Common myeloid progenitor, CD34-positive (primary cell): ENCODE measurements at regions not wholly inside any gene's neighbourhood (a gene's known extent, or its start where the extent isn't known, plus 50 kb on each side); places are given as distances from the start of the nearest gene placed in this dataset.
A peak's percentile ranks its signal among the peaks of the same experiment; 100 is the strongest.

Experiments
- CTCF ChIA-PET: fragments of 350-600 bp; sonication (Branson Sonifier 250); formaldehyde crosslinking; loops from one replicate; lab custom pipeline; 2021; ENCODE audit warnings: antibody characterized with exemption; lab: Charles Lee
- POLR2A ChIA-PET: fragments of 350-600 bp; sonication (Branson Sonifier 250); formaldehyde crosslinking; loops from one replicate; lab custom pipeline; 2021; ENCODE audit warnings: antibody characterized with exemption; lab: Charles Lee
- DNase-seq, 3 donors: peaks; one replicate each; pipeline versions ENCODE4 v3.0.0 to v3.0.0-alpha.2; 2013
- H3K27ac ChIP-seq, 2 experiments: 1 replicate in 1 of 2; 2 replicates in 1 of 2; pipeline ENCODE4 v1.7.0; 2013; ENCODE audit warnings: inconsistent platforms in 2 of 2, low read length in 2 of 2, mild to moderate bottlenecking in 2 of 2, low read depth in 1 of 2, moderate library complexity in 1 of 2; ENCODE audit not compliant: severe bottlenecking in 2 of 2, insufficient read depth in 1 of 2, poor library complexity in 1 of 2
- H3K27me3 ChIP-seq, 5 experiments: replicated peaks in 2 of 5; 1 replicate in 3 of 5; 2 replicates in 2 of 5; pipeline versions ENCODE4 v1.6.1 to v1.7.0; 2013; ENCODE audit warnings: low read length in 4 of 5, mild to moderate bottlenecking in 2 of 5, moderate library complexity in 2 of 5, inconsistent platforms in 1 of 5; ENCODE audit not compliant: insufficient read depth in 5 of 5, control insufficient read depth in 4 of 5
- H3K36me3 ChIP-seq, 4 experiments: 1 replicate in 2 of 4; 2 replicates in 2 of 4; pipeline versions ENCODE4 v1.6.1 to v1.7.0; 2013; ENCODE audit warnings: low read length in 3 of 4, control low read depth in 1 of 4, mild to moderate bottlenecking in 1 of 4; ENCODE audit not compliant: control insufficient read depth in 4 of 4, insufficient read depth in 4 of 4
- H3K4me1 ChIP-seq, 4 experiments: 1 replicate in 3 of 4; 2 replicates in 1 of 4; pipeline versions ENCODE4 v1.6.1 to v1.7.1; 2013; ENCODE audit warnings: low read length in 3 of 4, mild to moderate bottlenecking in 3 of 4, control low read depth in 1 of 4, inconsistent platforms in 1 of 4, moderate library complexity in 1 of 4; ENCODE audit not compliant: control insufficient read depth in 4 of 4, insufficient read depth in 4 of 4; ENCODE audit errors: control extremely low read depth in 1 of 4
- H3K4me3 ChIP-seq, 7 experiments: 1 replicate in 4 of 7; 2 replicates in 3 of 7; pipeline versions ENCODE4 v1.5.1 to v1.7.0; 2013; ENCODE audit warnings: mild to moderate bottlenecking in 7 of 7, low read length in 6 of 7, moderate library complexity in 6 of 7, inconsistent platforms in 2 of 7, low read depth in 2 of 7, control low read depth in 1 of 7; ENCODE audit not compliant: insufficient read depth in 4 of 7, control insufficient read depth in 1 of 7; ENCODE audit errors: extremely low read depth in 1 of 7
- H3K9me3 ChIP-seq, 5 experiments: 1 replicate in 4 of 5; 2 replicates in 1 of 5; pipeline versions ENCODE4 v1.6.1 to v1.7.1; 2013; ENCODE audit warnings: low read length in 4 of 5, mild to moderate bottlenecking in 2 of 5, inconsistent platforms in 1 of 5, low read depth in 1 of 5, moderate library complexity in 1 of 5; ENCODE audit not compliant: control insufficient read depth in 4 of 5, insufficient read depth in 2 of 5; ENCODE audit errors: control extremely low read depth in 1 of 5
- WGBS: methylation state at CpG from one replicate; pipeline ENCODE4 v1.1.5; 2013; ENCODE audit not compliant: insufficient coverage; 5-methylcytosine and 5-hydroxymethylcytosine counted together

- WGBS = 93% methylated on average over 3 of the region's 3 CpGs
- H3K27me3 ChIP-seq = no peaks in the 10 kb centered on the region
- POLR2A ChIA-PET = no interaction called here
These were observed 735.7 kb downstream of the BCL11B start for GRCh38 chr14:98536256-98536655.

GRCh38 chr14:98542316-98542715 lies 729.7 kb downstream of the BCL11B start:
- DNase-seq = no peak
- POLR2A ChIA-PET = interaction anchor here (0.6 to 0.7 kb wide), 2 partner anchors 149 to 1708 kb away, joined by 3 to 4 read pairs; no protein-coding TSS in a partner anchor
- 22% methylated on average over 7 of the region's 10 CpGs for WGBS
- Histone ChIP-seq H3K27ac (no peak overlapping the region), H3K27me3 (no peaks in the 10 kb centered on the region), H3K4me1 (peaks cover 13 to 31% (median 24%) of the 10 kb centered on the region in 4 experiments), H3K4me3 (peak overlapping the region in 3 of 7 experiments; percentile 10 to 50 (median 48)), H3K9me3 (peaks cover 0 to 2% (median 0%) of the 10 kb centered on the region in 5 experiments), H3K36me3 (no peaks in the 10 kb centered on the region)
- CTCF ChIA-PET = no interaction called here

More at GRCh38 chr14:98536256-98536655, 735.7 kb downstream of the BCL11B start:
- Histone ChIP-seq H3K9me3 (peaks cover 0 to 2% (median 0%) of the 10 kb centered on the region in 5 experiments), H3K27ac (no peak overlapping the region), H3K36me3 (no peaks in the 10 kb centered on the region), H3K4me1 (no peaks in the 10 kb centered on the region), H3K4me3 (no peak overlapping the region)
- CTCF ChIA-PET = no interaction called here
- DNase-seq = no peak

- H3K27ac ChIP-seq = peak overlapping the region in 1 of 2 experiments; percentile 51
- ChIA-PET POLR2A (interaction anchor here (0.6 kb wide), 1 partner anchor 1707 kb away, joined by 4 read pairs; no protein-coding TSS in a partner anchor), CTCF (interaction anchor here (0.6 kb wide), 1 partner anchor 523 kb away, joined by 3 read pairs; no protein-coding TSS in a partner anchor)
- H3K9me3 ChIP-seq = no peaks in the 10 kb centered on the region
- H3K4me3 ChIP-seq = peak overlapping the region in 2 of 7 experiments; percentile 14 to 50
- peaks cover 13 to 31% (median 24%) of the 10 kb centered on the region in 4 experiments for H3K4me1 ChIP-seq
- DNase-seq = peak in 2 of 3 donors; percentile 41 to 60
- 0% methylated on average over 1 of the region's 2 CpGs for WGBS
- H3K27me3 ChIP-seq = no peaks in the 10 kb centered on the region
- H3K36me3 ChIP-seq = no peaks in the 10 kb centered on the region
These were observed 728.9 kb downstream of the BCL11B start for GRCh38 chr14:98543074-98543473.

GRCh38 chr14:98544174-98544573 lies 727.8 kb downstream of the BCL11B start:
- H3K36me3 ChIP-seq = no peaks in the 10 kb centered on the region
- no peaks in the 10 kb centered on the region for H3K27me3 ChIP-seq
- peaks cover 13 to 35% (median 24%) of the 10 kb centered on the region in 4 experiments for H3K4me1 ChIP-seq
- CTCF ChIA-PET = no interaction called here
- no peaks in the 10 kb centered on the region for H3K9me3 ChIP-seq
- POLR2A ChIA-PET = no interaction called here
- no peak overlapping the region for H3K4me3 ChIP-seq
- peak in 2 of 3 donors; percentile 15 to 43 for DNase-seq
- no peak overlapping the region for H3K27ac ChIP-seq
- WGBS = 92% methylated on average over 3 of the region's 4 CpGs

- peak in 2 of 3 donors; percentile 62 to 78 for DNase-seq
- ChIA-PET POLR2A (no interaction called here), CTCF (no interaction called here)
- peaks cover 13 to 35% (median 24%) of the 10 kb centered on the region in 4 experiments for H3K4me1 ChIP-seq
- H3K27ac ChIP-seq = no peak overlapping the region
- H3K27me3 ChIP-seq = no peaks in the 10 kb centered on the region
- no peaks in the 10 kb centered on the region for H3K36me3 ChIP-seq
- no peaks in the 10 kb centered on the region for H3K9me3 ChIP-seq
- H3K4me3 ChIP-seq = no peak overlapping the region
These were observed 726.8 kb downstream of the BCL11B start for GRCh38 chr14:98545181-98545580.

GRCh38 chr14:98548071-98548686 lies 723.8 kb downstream of the BCL11B start:
- CTCF ChIA-PET = no interaction called here

GRCh38 chr14:98551028-98551427 lies 721.0 kb downstream of the BCL11B start:
- ChIA-PET CTCF (no interaction called here), POLR2A (no interaction called here)
- Histone ChIP-seq H3K27me3 (no peaks in the 10 kb centered on the region), H3K36me3 (no peaks in the 10 kb centered on the region), H3K27ac (no peak overlapping the region), H3K9me3 (peaks cover 0 to 5% (median 0%) of the 10 kb centered on the region in 5 experiments), H3K4me3 (no peak overlapping the region), H3K4me1 (peaks cover 0 to 5% (median 0%) of the 10 kb centered on the region in 4 experiments)
- 92% methylated on average over 1 of the region's 5 CpGs for WGBS
- DNase-seq = no peak

More at GRCh38 chr14:98548071-98548686, 723.8 kb downstream of the BCL11B start:
- Histone ChIP-seq H3K36me3 (no peaks in the 10 kb centered on the region), H3K4me1 (peaks cover 4 to 23% (median 13%) of the 10 kb centered on the region in 4 experiments), H3K4me3 (no peak overlapping the region), H3K9me3 (peaks cover 0 to 5% (median 0%) of the 10 kb centered on the region in 5 experiments), H3K27ac (no peak overlapping the region), H3K27me3 (no peaks in the 10 kb centered on the region)
- POLR2A ChIA-PET = no interaction called here
- 0% methylated on average over 1 of the region's 6 CpGs for WGBS
- DNase-seq = peak; percentile 30 to 80 (median 80)
